GM12873 (cell line): ENCODE measurements at regions not wholly inside any gene's neighbourhood (a gene's known extent, or its start where the extent isn't known, plus 50 kb on each side); places are given as distances from the start of the nearest gene placed in this dataset.

Experiments
- CTCF ChIP-seq: IDR thresholded peaks from 2 replicates; pipeline ENCODE4 v1.5.1; 2012; ENCODE audit warnings: low read depth, mild to moderate bottlenecking, moderate library complexity, low read length, control low read depth; ENCODE audit not compliant: insufficient read depth; ENCODE audit errors: missing control alignments

DNA sequence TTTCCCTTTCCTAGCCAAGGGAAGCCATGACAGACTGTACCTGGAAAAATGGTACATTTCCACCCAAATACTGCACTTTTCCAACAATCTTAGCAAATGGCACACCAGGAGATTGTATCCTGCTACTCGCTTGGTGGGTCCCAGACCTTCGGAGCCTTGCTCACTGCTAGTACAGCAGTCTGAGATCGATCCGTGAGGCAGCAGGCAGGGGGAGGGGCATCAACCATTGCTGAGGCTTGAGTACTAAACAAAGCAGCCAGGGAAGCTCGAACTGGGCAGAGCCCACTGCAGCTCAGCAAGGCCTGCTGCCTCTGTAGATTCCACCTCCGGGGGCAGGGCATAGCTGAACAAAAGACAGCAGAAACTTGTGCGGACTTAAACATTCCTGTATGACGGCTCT lies 218.8 kb downstream of the LRIG3 start:
- TF ChIP-seq CTCF = no peak

- no peak for TF ChIP-seq CTCF
Measured at GRCh38 chr12:58703866-58704265, 216.4 kb downstream of the LRIG3 start.

DNA sequence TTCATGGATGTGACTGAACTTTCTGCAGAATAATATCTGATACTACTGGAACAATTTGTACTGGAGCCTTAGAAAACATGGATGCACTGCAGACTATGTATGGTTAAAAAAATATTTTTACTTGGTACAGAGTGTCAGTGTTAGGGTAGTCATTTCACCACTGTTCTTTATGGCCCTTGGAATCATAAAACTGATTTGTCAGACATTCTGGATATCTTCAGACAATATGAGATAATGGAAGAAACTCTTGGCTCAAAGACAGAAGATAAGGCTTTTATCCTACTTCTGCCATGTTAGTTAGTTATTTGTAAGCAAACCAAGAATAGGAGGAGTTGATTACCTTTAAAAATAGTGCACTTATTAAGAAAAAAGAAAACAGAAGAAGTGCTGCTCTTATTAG lies 209.4 kb downstream of the LRIG3 start:
- no peak for TF ChIP-seq CTCF

DNA sequence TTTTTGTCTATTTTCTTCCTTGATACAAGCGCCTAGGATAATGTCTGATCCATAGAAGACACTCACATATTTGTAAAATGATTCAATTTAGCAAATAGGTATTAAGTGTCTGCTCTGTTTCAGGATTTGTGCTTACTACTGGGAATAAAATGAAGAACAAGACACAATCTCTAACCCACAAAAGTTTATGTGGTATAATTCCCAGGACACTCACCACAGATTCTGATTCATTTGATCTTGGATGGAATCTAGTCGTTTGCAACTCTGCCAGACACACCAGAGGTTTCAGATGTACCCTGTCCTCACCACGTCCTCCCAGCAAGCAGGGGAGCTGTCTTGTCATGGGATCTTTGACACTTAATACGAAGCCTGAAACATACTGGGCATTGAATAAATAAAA lies 208.3 kb downstream of the LRIG3 start:
- no peak for TF ChIP-seq CTCF

DNA sequence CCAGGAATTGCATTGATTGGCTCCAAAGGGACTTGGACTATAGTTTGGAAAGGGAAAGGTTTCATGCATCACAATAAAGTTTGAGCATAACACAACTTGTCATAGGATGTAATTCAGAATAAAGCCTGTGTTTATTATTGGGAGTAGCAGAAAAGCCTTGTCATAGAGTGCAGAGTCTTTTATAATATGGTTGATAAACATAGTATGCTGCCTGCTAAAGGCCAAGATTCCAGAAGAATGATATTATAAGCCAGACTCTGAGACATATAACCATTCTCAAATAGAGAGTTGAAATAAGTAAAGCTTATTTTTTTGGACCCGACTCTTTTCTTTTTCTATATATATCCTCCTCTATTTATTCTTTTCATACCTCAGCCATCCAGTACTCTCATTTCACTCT lies 207.3 kb downstream of the LRIG3 start:
- no peak for TF ChIP-seq CTCF

DNA sequence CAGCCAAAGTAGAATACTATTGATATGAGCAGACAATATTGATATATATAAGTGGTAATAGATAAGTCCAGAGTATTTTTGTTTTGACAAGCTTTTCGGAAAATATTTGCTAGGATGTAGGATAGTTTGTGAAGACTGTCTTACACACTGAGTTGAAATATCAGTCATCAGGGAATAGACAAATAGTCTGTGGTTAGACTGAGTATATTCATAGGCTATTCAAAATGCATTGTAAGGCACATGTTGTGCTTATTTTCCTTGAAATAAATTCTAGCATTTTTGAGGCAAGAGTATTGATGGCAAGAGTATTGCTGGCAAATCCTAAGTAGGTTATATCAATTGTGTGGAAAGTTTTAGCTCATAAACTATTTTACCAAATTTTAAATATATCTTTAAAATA lies 201.1 kb downstream of the LRIG3 start:
- no peak for TF ChIP-seq CTCF

DNA sequence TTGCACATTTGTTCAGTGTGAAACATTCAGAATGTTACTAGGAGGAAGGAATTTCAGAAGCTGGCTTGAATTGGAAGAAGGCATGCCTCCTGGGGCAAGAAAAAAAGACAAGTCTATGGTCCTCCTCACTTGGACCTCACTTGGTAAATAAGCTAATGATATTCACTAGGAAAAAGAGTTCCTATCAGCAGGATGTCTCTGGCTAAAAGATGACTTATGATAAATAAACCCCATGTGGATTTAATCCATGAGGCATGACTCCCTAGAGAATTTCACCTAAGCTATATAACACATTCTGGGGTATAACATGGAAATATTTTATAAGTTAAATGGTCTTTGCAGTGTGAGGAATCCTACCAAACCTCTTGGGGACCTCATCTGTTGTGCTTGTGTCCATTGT lies 199.9 kb downstream of the LRIG3 start:
- no peak for TF ChIP-seq CTCF
